Esophagus squamous epithelium (tissue), 4 donors: ENCODE measurements at regions not wholly inside any gene's neighbourhood (a gene's known extent, or its start where the extent isn't known, plus 50 kb on each side); places are given as distances from the start of the nearest gene placed in this dataset.

ENCODE experiments used
- CTCF ChIP-seq, 6 experiments: fragments of 450-650 bp in 4 of 6; fragments of 200-600 bp in 2 of 6; sonication (generic) in 2 of 6; IDR thresholded peaks; one replicate each; pipeline ENCODE4 v1.5.1; 2016 to 2019; ENCODE audit warnings: antibody characterized with exemption in 6 of 6, mild to moderate bottlenecking in 4 of 6, moderate library complexity in 4 of 6
- POLR2A ChIP-seq, 4 donors: fragments of 450-650 bp; IDR thresholded peaks; one replicate each; pipeline ENCODE4 v1.6.1; 2017; ENCODE audit warnings: antibody characterized with exemption in 4 of 4, mild to moderate bottlenecking in 4 of 4, moderate library complexity in 3 of 4

DNA sequence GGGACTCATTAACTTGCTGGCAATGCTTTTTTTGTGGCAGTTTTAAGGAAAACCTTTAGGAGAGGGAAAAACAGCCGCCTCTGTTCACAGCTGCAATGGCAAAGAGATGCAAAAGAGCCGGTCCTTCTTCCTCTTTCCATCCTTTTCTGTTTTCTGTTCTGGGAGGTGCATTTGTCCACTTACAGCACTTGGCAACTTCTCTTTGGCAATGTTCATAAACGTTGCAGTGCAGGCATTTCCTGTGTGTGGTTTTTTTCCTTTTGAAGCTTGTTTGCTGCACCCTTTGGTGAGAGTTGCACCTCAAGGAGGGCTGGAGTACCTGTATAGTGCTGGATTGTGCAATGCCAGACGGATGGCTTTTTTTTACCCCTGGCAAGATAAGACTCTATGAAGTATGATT is 53.9 kb upstream of the HABP2 start:
- TF ChIP-seq CTCF (IDR thresholded peaks at IDR 0.05) = no peak
- TF ChIP-seq POLR2A (IDR thresholded peaks at IDR 0.05) = no peak
